ENCODE measurements at regions not wholly inside any gene's neighbourhood (a gene's known extent, or its start where the extent isn't known, plus 50 kb on each side); places are given as distances from the start of the nearest gene placed in this dataset.

- DNase-seq = no peak
Observed at GRCh38 chr7:130999926-131000325, 265.9 kb upstream of the KLF14 start.

- DNase-seq = no peak
Observed at GRCh38 chr7:131000389-131000788, 266.4 kb upstream of the KLF14 start.

- no peak for DNase-seq
Observed at GRCh38 chr7:131000873-131001272, 266.9 kb upstream of the KLF14 start.

- no peak for DNase-seq
Observed at GRCh38 chr7:131002600-131002999, 268.6 kb upstream of the KLF14 start.

- no peak for DNase-seq
Observed at GRCh38 chr7:131003634-131004033, 269.6 kb upstream of the KLF14 start.

GRCh38 chr7:131004371-131004770 lies 270.4 kb upstream of the KLF14 start:
- no peak for DNase-seq

GRCh38 chr7:131007439-131008330 lies 273.7 kb upstream of the KLF14 start:
- DNase-seq = peak; percentile 56

GRCh38 chr7:131008840-131009711 lies 275.1 kb upstream of the KLF14 start:
- no peak for DNase-seq

GRCh38 chr7:131010029-131010716 lies 276.2 kb upstream of the KLF14 start:
- DNase-seq = no peak

- no peak for DNase-seq
Observed at GRCh38 chr7:131010717-131011431, 276.9 kb upstream of the KLF14 start.

GRCh38 chr7:131011432-131011742 lies 277.4 kb upstream of the KLF14 start:
- DNase-seq = no peak

- DNase-seq = no peak
Observed at GRCh38 chr7:131011976-131012375, 278.0 kb upstream of the KLF14 start.

- no peak for DNase-seq
Observed at GRCh38 chr7:131012477-131013031, 278.5 kb upstream of the KLF14 start.

GRCh38 chr7:131013716-131014115 lies 279.7 kb upstream of the KLF14 start:
- no peak for DNase-seq

GRCh38 chr7:131014906-131015656 lies 281.1 kb upstream of the KLF14 start:
- DNase-seq = no peak

- DNase-seq = no peak
Observed at GRCh38 chr7:131015657-131015958, 281.6 kb upstream of the KLF14 start.

GRCh38 chr7:131016230-131016629 lies 282.2 kb upstream of the KLF14 start:
- DNase-seq = no peak

GRCh38 chr7:131019351-131019750 lies 285.3 kb upstream of the KLF14 start:
- DNase-seq = no peak

- no peak for DNase-seq
Observed at GRCh38 chr7:131020759-131021261, 286.8 kb upstream of the KLF14 start.

- DNase-seq = no peak
Observed at GRCh38 chr7:131021460-131021859, 287.5 kb upstream of the KLF14 start.

GRCh38 chr7:131021902-131022301 lies 287.9 kb upstream of the KLF14 start:
- no peak for DNase-seq

Measured in stimulated activated CD4-positive, alpha-beta T cell treated with anti-CD3 and anti-CD28 coated beads, Interleukin-12 subunit alpha, Interleukin-12 subunit beta, amount 100 ng/mL, for 4 hours (primary cell).